ENCODE measurements at regions not wholly inside any gene's neighbourhood (a gene's known extent, or its start where the extent isn't known, plus 50 kb on each side); places are given as distances from the start of the nearest gene placed in this dataset.
"Not testable (repeated sequence)": the region's sequence is repeated elsewhere in the genome, so short reads cannot be mapped to it uniquely, and the experiment has no call there.

GRCh38 chr5:152688561-152689249, 283.6 kb upstream of the NMUR2 start:
- Mint-ChIP-seq H3K36me3 (ENCODE audit: insufficient read depth) (no peaks in the 10 kb centered on the region), H3K27me3 (no peaks in the 10 kb centered on the region), H3K27ac (ENCODE audit: low read depth) (no peak overlapping the region)

DNA sequence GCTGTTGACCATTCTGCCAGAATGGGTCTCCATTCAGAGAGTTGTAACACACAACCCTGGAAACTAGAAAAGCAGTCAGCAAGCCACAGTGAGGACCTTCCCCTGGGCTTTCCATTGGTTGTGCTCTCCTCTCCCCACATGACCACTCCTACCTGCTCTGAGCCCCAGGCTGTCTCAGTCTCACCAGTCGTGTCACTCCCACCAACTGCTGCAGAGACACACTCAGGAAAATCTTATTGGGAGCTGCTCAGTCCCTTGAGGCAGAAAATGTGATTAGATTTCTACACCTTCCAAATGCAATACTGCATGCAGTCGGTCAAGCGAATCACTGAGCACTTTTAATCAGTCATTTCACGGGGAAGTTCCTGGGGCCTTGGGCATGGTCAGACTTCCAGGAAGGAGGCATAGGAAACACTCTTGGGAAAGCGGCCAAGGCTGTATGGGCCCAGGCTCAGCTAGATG, 284.2 kb upstream of the NMUR2 start:
- ATAC-seq (replicated peaks; ENCODE audit: extremely low read depth, poor library complexity, severe bottlenecking) (no peak), DNase-seq (ENCODE audit: low spot score in 2 of 2) (no peak)
- no peak overlapping the region for H3K4me3 Mint-ChIP-seq
- peaks cover 15% of the 10 kb centered on the region for H3K9me3 Mint-ChIP-seq
- H3K36me3 Mint-ChIP-seq (ENCODE audit: insufficient read depth), result no peaks in the 10 kb centered on the region
- no peak overlapping the region for H3K27ac Mint-ChIP-seq (ENCODE audit: low read depth)
- no peaks in the 10 kb centered on the region for H3K27me3 Mint-ChIP-seq
- no peaks in the 10 kb centered on the region for H3K4me1 Mint-ChIP-seq

More at GRCh38 chr5:152688561-152689249, 283.6 kb upstream of the NMUR2 start:
- ATAC-seq (replicated peaks; ENCODE audit: extremely low read depth, poor library complexity, severe bottlenecking) (no peak), DNase-seq (ENCODE audit: low spot score in 2 of 2) (no peak)
- Mint-ChIP-seq H3K4me1 (no peaks in the 10 kb centered on the region), H3K9me3 (peaks cover 15% of the 10 kb centered on the region), H3K4me3 (no peak overlapping the region)

GRCh38 chr5:152694231-152694630, 289.2 kb upstream of the NMUR2 start:
- DNase-seq (ENCODE audit: low spot score in 2 of 2), result no peak
- Mint-ChIP-seq H3K36me3 (ENCODE audit: insufficient read depth) (no peaks in the 10 kb centered on the region), H3K4me3 (no peak overlapping the region), H3K27ac (ENCODE audit: low read depth) (no peak overlapping the region), H3K27me3 (no peaks in the 10 kb centered on the region), H3K4me1 (no peaks in the 10 kb centered on the region), H3K9me3 (peaks cover 5% of the 10 kb centered on the region)
- ATAC-seq (replicated peaks; ENCODE audit: extremely low read depth, poor library complexity, severe bottlenecking), result no peak

- no peaks in the 10 kb centered on the region for H3K36me3 Mint-ChIP-seq (ENCODE audit: insufficient read depth)
- no peak overlapping the region for H3K4me3 Mint-ChIP-seq
- no peaks in the 10 kb centered on the region for H3K27me3 Mint-ChIP-seq
- no peaks in the 10 kb centered on the region for H3K4me1 Mint-ChIP-seq
- no peak for ATAC-seq (replicated peaks; ENCODE audit: extremely low read depth, poor library complexity, severe bottlenecking)
- H3K9me3 Mint-ChIP-seq, result peaks cover 7% of the 10 kb centered on the region
- no peak for DNase-seq (ENCODE audit: low spot score in 2 of 2)
- no peak overlapping the region for H3K27ac Mint-ChIP-seq (ENCODE audit: low read depth)
Observed at GRCh38 chr5:152701305-152701949, 296.3 kb upstream of the NMUR2 start.

DNA sequence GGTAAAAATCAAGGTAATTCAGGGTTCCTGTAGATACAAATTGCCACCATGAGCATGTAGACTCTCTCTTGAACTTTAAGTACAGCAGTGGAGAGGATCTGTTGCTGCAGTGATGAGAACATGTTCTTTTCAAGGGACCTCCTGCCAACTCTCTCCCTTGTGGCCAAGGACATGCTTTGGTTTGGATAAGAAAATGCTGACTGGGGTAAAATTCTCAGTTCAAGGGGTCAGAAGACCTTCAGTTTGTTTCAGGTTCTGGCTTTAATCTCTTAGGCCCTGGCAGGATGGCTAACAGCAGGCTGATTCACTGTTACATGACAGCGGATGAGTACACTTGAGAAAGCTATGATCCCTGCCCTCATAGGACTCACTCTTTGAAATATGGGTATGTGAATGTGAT, 299.2 kb upstream of the NMUR2 start:
- no peak overlapping the region for H3K4me3 Mint-ChIP-seq
- DNase-seq (ENCODE audit: low spot score in 2 of 2) (no peak), ATAC-seq (replicated peaks; ENCODE audit: extremely low read depth, poor library complexity, severe bottlenecking) (no peak)
- no peaks in the 10 kb centered on the region for H3K4me1 Mint-ChIP-seq
- H3K27ac Mint-ChIP-seq (ENCODE audit: low read depth), result no peak overlapping the region
- no peaks in the 10 kb centered on the region for H3K27me3 Mint-ChIP-seq
- H3K9me3 Mint-ChIP-seq, result peaks cover 7% of the 10 kb centered on the region
- no peaks in the 10 kb centered on the region for H3K36me3 Mint-ChIP-seq (ENCODE audit: insufficient read depth)

DNA sequence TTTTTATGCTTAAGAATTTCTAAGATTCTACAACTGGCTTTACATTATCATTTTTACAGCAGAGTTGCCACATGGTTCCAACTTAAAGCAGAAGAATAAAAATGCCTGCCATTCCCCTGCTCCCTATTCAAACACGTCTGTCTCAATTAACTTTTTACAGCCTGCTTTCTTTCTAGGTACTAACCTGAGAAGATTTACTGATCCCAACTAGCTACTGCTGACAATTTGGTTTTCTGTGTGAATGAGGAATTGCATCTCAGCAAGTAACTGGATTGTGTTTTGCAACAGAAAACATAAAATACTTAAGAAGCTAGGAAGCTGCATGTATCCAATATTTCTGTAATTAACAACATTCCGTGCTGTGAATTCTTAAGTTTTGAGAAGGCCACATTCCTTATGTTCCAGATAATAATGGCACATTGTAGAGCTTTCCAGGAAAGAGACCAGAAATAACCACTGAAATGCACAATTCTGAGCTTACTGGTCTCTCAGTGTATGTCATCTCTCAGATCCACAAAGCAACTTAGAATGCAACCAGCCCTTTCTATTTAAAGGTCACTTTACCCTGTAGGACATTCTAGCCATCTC, 306.8 kb upstream of the NMUR2 start:
- Mint-ChIP-seq H3K27ac (ENCODE audit: low read depth) (no peak overlapping the region), H3K4me1 (no peaks in the 10 kb centered on the region)

GRCh38 chr5:152717393-152717792, 312.3 kb upstream of the NMUR2 start:
- no peak for DNase-seq (ENCODE audit: low spot score in 2 of 2)
- H3K9me3 Mint-ChIP-seq, result peaks cover 13% of the 10 kb centered on the region
- peaks cover 2% of the 10 kb centered on the region for H3K36me3 Mint-ChIP-seq (ENCODE audit: insufficient read depth)
- no peaks in the 10 kb centered on the region for H3K27me3 Mint-ChIP-seq
- no peak overlapping the region for H3K4me3 Mint-ChIP-seq
- H3K4me1 Mint-ChIP-seq, result no peaks in the 10 kb centered on the region
- H3K27ac Mint-ChIP-seq (ENCODE audit: low read depth), result no peak overlapping the region
- no peak for ATAC-seq (replicated peaks; ENCODE audit: extremely low read depth, poor library complexity, severe bottlenecking)

More for the DNA sequence above, 306.8 kb upstream of the NMUR2 start:
- Mint-ChIP-seq H3K27me3 (no peaks in the 10 kb centered on the region), H3K4me3 (no peak overlapping the region), H3K9me3 (no peaks in the 10 kb centered on the region), H3K36me3 (ENCODE audit: insufficient read depth) (no peaks in the 10 kb centered on the region)
- ATAC-seq (replicated peaks; ENCODE audit: extremely low read depth, poor library complexity, severe bottlenecking) (no peak), DNase-seq (ENCODE audit: low spot score in 2 of 2) (no peak)

- peaks cover 2% of the 10 kb centered on the region for H3K36me3 Mint-ChIP-seq (ENCODE audit: insufficient read depth)
Observed at GRCh38 chr5:152723482-152723881, 318.4 kb upstream of the NMUR2 start.

DNA sequence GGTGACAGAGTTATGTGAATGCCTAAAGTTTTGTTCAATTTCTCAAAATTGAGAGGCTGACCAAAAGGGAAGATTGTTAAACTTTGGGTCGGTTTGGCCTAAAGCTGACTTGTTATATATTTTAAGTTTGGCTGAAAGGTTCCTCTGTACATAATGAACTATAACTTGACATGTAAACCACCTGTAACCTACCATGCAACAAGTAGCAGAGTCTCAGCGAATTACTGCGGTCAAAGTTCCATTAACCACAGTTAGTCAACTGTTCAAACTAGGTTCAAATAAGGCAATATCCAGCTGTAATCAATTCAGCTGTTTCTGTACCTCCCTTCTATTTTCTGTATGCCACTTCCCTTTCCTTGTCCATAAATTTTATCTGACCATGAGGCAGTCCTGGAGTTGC, 325.1 kb upstream of the NMUR2 start:
- no peak overlapping the region for H3K27ac Mint-ChIP-seq (ENCODE audit: low read depth)
- ATAC-seq (replicated peaks; ENCODE audit: extremely low read depth, poor library complexity, severe bottlenecking) (no peak), DNase-seq (ENCODE audit: low spot score in 2 of 2) (no peak)
- no peaks in the 10 kb centered on the region for H3K27me3 Mint-ChIP-seq
- H3K9me3 Mint-ChIP-seq, result peaks cover 5% of the 10 kb centered on the region
- no peak overlapping the region for H3K4me3 Mint-ChIP-seq
- no peaks in the 10 kb centered on the region for H3K36me3 Mint-ChIP-seq (ENCODE audit: insufficient read depth)
- H3K4me1 Mint-ChIP-seq, result no peaks in the 10 kb centered on the region

More at GRCh38 chr5:152723482-152723881, 318.4 kb upstream of the NMUR2 start:
- no peak for DNase-seq (ENCODE audit: low spot score in 2 of 2)
- Mint-ChIP-seq H3K9me3 (peaks cover 25% of the 10 kb centered on the region), H3K27ac (ENCODE audit: low read depth) (no peak overlapping the region), H3K27me3 (no peaks in the 10 kb centered on the region), H3K4me1 (no peaks in the 10 kb centered on the region), H3K4me3 (no peak overlapping the region)
- no peak for ATAC-seq (replicated peaks; ENCODE audit: extremely low read depth, poor library complexity, severe bottlenecking)

GRCh38 chr5:152736906-152737305, 331.8 kb upstream of the NMUR2 start:
- H3K27ac Mint-ChIP-seq (ENCODE audit: low read depth), result no peak overlapping the region
- no peaks in the 10 kb centered on the region for H3K4me1 Mint-ChIP-seq
- no peaks in the 10 kb centered on the region for H3K27me3 Mint-ChIP-seq
- ATAC-seq (replicated peaks; ENCODE audit: extremely low read depth, poor library complexity, severe bottlenecking) (no peak), DNase-seq (ENCODE audit: low spot score in 2 of 2) (no peak)
- H3K36me3 Mint-ChIP-seq (ENCODE audit: insufficient read depth), result no peaks in the 10 kb centered on the region
- H3K4me3 Mint-ChIP-seq, result no peak overlapping the region
- no peaks in the 10 kb centered on the region for H3K9me3 Mint-ChIP-seq

- ATAC-seq (replicated peaks; ENCODE audit: extremely low read depth, poor library complexity, severe bottlenecking), result no peak
- no peaks in the 10 kb centered on the region for H3K27me3 Mint-ChIP-seq
- no peak overlapping the region for H3K4me3 Mint-ChIP-seq
- H3K36me3 Mint-ChIP-seq (ENCODE audit: insufficient read depth), result no peaks in the 10 kb centered on the region
- no peaks in the 10 kb centered on the region for H3K4me1 Mint-ChIP-seq
- no peak overlapping the region for H3K27ac Mint-ChIP-seq (ENCODE audit: low read depth)
- DNase-seq (ENCODE audit: low spot score in 2 of 2), result no peak
- H3K9me3 Mint-ChIP-seq, result no peaks in the 10 kb centered on the region
Observed at GRCh38 chr5:152739916-152740315, 334.8 kb upstream of the NMUR2 start.

GRCh38 chr5:152741126-152741525, 336.0 kb upstream of the NMUR2 start:
- ATAC-seq (replicated peaks; ENCODE audit: extremely low read depth, poor library complexity, severe bottlenecking); H3K27me3 Mint-ChIP-seq; H3K4me1 Mint-ChIP-seq; H3K9me3 Mint-ChIP-seq; DNase-seq (ENCODE audit: low spot score in 2 of 2); H3K36me3 Mint-ChIP-seq (ENCODE audit: insufficient read depth); H3K27ac Mint-ChIP-seq (ENCODE audit: low read depth); H3K4me3 Mint-ChIP-seq: not testable (repeated sequence)

DNA sequence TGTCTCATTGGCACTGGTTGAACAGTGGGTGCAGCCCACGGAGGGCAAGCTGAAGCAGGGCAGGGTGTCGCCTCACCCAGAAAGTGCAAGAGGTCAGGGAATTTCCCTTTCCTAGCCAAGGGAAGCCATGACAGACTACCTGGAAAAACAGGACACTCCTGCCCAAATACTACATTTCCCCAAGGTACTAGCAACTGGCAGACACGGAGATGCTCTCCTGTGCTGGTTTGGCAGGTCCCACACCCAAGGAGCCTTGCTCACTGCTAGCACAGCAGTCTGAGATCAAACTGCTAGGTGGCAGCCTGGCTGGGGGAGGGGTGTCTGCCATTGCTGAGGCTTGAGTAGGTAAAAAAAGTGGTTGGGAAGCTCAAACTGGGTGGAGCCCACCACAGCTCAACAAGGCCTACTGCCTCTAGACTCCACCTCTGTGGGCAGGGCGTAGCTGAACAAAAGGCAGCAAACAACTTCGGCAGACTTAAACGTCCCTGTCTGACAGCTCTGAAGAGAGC, 382.7 kb upstream of the NMUR2 start:
- H3K4me1 Mint-ChIP-seq; DNase-seq (ENCODE audit: low spot score in 2 of 2); H3K36me3 Mint-ChIP-seq (ENCODE audit: insufficient read depth); H3K27ac Mint-ChIP-seq (ENCODE audit: low read depth); H3K4me3 Mint-ChIP-seq; ATAC-seq (replicated peaks; ENCODE audit: extremely low read depth, poor library complexity, severe bottlenecking); H3K27me3 Mint-ChIP-seq: not testable (repeated sequence)
- peaks cover 32% of the 10 kb centered on the region for H3K9me3 Mint-ChIP-seq
